ENCODE measurements at regions not wholly inside any gene's neighbourhood (a gene's known extent, or its start where the extent isn't known, plus 50 kb on each side); places are given as distances from the start of the nearest gene placed in this dataset.

DNA sequence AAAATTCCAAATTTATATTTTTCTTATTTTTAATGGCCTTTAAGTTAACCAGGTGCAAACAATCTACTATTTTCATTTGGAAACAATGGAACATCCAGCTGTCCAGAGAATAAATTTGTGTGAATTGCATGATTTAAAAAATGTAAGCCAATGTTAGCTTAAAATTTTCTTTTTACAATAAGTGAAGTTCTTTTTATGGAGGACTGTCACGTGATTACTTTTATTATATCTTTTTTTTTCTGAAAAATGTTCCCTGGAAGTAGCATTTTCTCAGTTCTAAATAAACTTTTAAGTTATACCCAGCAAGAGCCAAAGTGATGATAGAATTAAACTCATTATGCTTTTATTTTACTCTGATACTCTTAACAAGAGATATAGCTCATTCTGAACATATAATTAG lies 267.7 kb upstream of the SLC35B3 start (continued):
- TF ChIP-seq, protein P1, sequence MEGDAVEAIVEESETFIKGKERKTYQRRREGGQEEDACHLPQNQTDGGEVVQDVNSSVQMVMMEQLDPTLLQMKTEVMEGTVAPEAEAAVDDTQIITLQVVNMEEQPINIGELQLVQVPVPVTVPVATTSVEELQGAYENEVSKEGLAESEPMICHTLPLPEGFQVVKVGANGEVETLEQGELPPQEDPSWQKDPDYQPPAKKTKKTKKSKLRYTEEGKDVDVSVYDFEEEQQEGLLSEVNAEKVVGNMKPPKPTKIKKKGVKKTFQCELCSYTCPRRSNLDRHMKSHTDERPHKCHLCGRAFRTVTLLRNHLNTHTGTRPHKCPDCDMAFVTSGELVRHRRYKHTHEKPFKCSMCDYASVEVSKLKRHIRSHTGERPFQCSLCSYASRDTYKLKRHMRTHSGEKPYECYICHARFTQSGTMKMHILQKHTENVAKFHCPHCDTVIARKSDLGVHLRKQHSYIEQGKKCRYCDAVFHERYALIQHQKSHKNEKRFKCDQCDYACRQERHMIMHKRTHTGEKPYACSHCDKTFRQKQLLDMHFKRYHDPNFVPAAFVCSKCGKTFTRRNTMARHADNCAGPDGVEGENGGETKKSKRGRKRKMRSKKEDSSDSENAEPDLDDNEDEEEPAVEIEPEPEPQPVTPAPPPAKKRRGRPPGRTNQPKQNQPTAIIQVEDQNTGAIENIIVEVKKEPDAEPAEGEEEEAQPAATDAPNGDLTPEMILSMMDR (IDR thresholded peaks at IDR 0.05 in 2 of 3, conservative IDR thresholded peaks at IDR 0.05 in 1 of 3; ENCODE audit: borderline replicate concordance in 1 of 3, insufficient read depth in 1 of 3, low read depth in 2 of 3, low read length in 2 of 3) = no peak
- no peak for TF ChIP-seq EZH2 (IDR thresholded peaks at IDR 0.05)

DNA sequence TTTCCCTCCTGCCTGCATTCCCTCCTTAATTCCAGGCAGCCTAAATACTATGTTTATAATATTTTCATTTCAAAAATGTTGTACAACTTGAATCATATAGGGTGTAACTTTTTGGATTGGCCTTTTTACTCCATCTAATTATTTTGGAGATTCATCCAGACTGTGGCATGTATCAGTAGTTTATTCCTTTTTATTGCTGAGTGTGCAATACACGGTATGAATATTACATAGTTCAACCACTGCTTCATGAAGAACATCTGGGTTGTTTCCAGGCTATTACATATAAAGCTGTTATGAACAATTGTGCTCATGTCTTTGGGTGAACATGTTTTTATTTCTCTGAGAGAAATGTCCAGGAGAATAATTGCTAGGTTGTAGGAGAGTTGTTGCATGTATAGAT lies 253.5 kb upstream of the SLC35B3 start:
- Histone ChIP-seq H3K9me2 (ENCODE audit: insufficient read depth) (no peaks in the 10 kb centered on the region), H3K79me2 (ENCODE audit: insufficient read depth, low read length) (no peaks in the 10 kb centered on the region), H2AFZ (ENCODE audit: low read depth, low read length, poor library complexity, severe bottlenecking) (no peak overlapping the region), H3K9me3 (ENCODE audit: control insufficient read depth in 1 of 2, insufficient read depth in 1 of 2, low read depth in 1 of 2, low read length in 2 of 2) (no peaks in the 10 kb centered on the region; a peak in 1 of 4 replicates), H3K4me2 (ENCODE audit: low read length) (no peak overlapping the region), H3K36me3 (ENCODE audit: control insufficient read depth in 1 of 2, insufficient read depth in 2 of 2, low read length in 2 of 2) (no peaks in the 10 kb centered on the region), H3K9ac (ENCODE audit: low read length) (no peak overlapping the region), H3K27me3 (ENCODE audit: insufficient read depth, low read length) (no peaks in the 10 kb centered on the region), H3K27ac (ENCODE audit: low read depth, low read length) (no peak overlapping the region), H4K20me1 (ENCODE audit: insufficient read depth) (no peaks in the 10 kb centered on the region), H3K4me3 (replicated peaks in 1 of 2; ENCODE audit: low read depth in 1 of 2, low read length in 2 of 2) (no peak overlapping the region), H3K4me1 (ENCODE audit: control insufficient read depth in 1 of 2, insufficient read depth in 2 of 2, low read length in 2 of 2) (no peaks in the 10 kb centered on the region)
- RAD21 ChIA-PET (ENCODE audit: low non-redundant PET in 1 of 2, low total read pairs in 2 of 2, uncharacterized antibody in 2 of 2, unreplicated experiment in 2 of 2) = no interaction called here
- intact Hi-C loops (cut with micrococcal nuclease) = no loop called here
- POLR2A ChIA-PET = no interaction called here
- ATAC-seq = no peak
- BruUV-seq (replicated peaks) = no TSS peak
- DNase-seq (ENCODE audit: low read depth, low spot score) = no peak
- TF ChIP-seq EGR1 (IDR thresholded peaks at IDR 0.05; ENCODE audit: low read depth) = no peak
- TF ChIP-seq FOSL1 (IDR thresholded peaks at IDR 0.05; ENCODE audit: low read depth) = no peak
- no peak for TF ChIP-seq TCF7L2 (IDR thresholded peaks at IDR 0.05; ENCODE audit: borderline replicate concordance, extremely low read depth, insufficient read depth, insufficient read length)
- TF ChIP-seq, protein P2, sequence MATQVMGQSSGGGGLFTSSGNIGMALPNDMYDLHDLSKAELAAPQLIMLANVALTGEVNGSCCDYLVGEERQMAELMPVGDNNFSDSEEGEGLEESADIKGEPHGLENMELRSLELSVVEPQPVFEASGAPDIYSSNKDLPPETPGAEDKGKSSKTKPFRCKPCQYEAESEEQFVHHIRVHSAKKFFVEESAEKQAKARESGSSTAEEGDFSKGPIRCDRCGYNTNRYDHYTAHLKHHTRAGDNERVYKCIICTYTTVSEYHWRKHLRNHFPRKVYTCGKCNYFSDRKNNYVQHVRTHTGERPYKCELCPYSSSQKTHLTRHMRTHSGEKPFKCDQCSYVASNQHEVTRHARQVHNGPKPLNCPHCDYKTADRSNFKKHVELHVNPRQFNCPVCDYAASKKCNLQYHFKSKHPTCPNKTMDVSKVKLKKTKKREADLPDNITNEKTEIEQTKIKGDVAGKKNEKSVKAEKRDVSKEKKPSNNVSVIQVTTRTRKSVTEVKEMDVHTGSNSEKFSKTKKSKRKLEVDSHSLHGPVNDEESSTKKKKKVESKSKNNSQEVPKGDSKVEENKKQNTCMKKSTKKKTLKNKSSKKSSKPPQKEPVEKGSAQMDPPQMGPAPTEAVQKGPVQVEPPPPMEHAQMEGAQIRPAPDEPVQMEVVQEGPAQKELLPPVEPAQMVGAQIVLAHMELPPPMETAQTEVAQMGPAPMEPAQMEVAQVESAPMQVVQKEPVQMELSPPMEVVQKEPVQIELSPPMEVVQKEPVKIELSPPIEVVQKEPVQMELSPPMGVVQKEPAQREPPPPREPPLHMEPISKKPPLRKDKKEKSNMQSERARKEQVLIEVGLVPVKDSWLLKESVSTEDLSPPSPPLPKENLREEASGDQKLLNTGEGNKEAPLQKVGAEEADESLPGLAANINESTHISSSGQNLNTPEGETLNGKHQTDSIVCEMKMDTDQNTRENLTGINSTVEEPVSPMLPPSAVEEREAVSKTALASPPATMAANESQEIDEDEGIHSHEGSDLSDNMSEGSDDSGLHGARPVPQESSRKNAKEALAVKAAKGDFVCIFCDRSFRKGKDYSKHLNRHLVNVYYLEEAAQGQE (IDR thresholded peaks at IDR 0.05; ENCODE audit: low read depth) = no peak
- TF ChIP-seq RAD21 (IDR thresholded peaks at IDR 0.05; ENCODE audit: low read depth) = no peak
- no peak for TF ChIP-seq EZH2 (IDR thresholded peaks at IDR 0.05)
- no peak for TF ChIP-seq SRF (IDR thresholded peaks at IDR 0.05; ENCODE audit: low read depth)
- no peak for TF ChIP-seq JUND (IDR thresholded peaks at IDR 0.05)
- TF ChIP-seq, protein P3, sequence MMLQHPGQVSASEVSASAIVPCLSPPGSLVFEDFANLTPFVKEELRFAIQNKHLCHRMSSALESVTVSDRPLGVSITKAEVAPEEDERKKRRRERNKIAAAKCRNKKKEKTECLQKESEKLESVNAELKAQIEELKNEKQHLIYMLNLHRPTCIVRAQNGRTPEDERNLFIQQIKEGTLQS (IDR thresholded peaks at IDR 0.05) = no peak
- TF ChIP-seq CBX3 (IDR thresholded peaks at IDR 0.05; ENCODE audit: low read depth) = no peak
- TF ChIP-seq SP1 (IDR thresholded peaks at IDR 0.05; ENCODE audit: low read depth) = no peak
- TF ChIP-seq YY1 (IDR thresholded peaks at IDR 0.05; ENCODE audit: extremely low read depth, insufficient replicate concordance, low read depth, low read length) = no peak
- CTCF ChIA-PET = no interaction called here
